K562 (cell line): ENCODE measurements at regions not wholly inside any gene's neighbourhood (a gene's known extent, or its start where the extent isn't known, plus 50 kb on each side); places are given as distances from the start of the nearest gene placed in this dataset.

Experiments used
- BACH1 ChIP-seq: fragments of 200-800 bp; sonication (Bioruptor generic); IDR thresholded peaks from 2 replicates; pipeline ENCODE4 v1.6.1; 2016; ENCODE audit warnings: missing genetic modification characterization, missing compliant biosample characterization
- BRF1 ChIP-seq: IDR thresholded peaks from 3 replicates; pipeline ENCODE4 v1.6.1; 2011; ENCODE audit warnings: borderline replicate concordance, mild to moderate bottlenecking; ENCODE audit not compliant: insufficient read length; ENCODE audit errors: extremely low read depth
- HIVEP1 ChIP-seq: fragments of 250-450 bp; sonication (Bioruptor Pico); IDR thresholded peaks from 2 replicates; pipeline ENCODE4 v1.4.0; 2020; ENCODE audit warnings: mild to moderate bottlenecking
- HMG20A ChIP-seq: fragments of 450-650 bp; formaldehyde crosslinking; conservative IDR thresholded peaks from 2 replicates; pipeline ENCODE4 v1.4.0; 2020; ENCODE audit warnings: mild to moderate bottlenecking, mixed read lengths
- KLF6 ChIP-seq: fragments of 250-450 bp; sonication (Bioruptor Pico); IDR thresholded peaks from 2 replicates; pipeline ENCODE4 v1.4.0; 2020; ENCODE audit warnings: mild to moderate bottlenecking, moderate library complexity, borderline replicate concordance
- MYNN ChIP-seq, 2 experiments: sonication (generic); formaldehyde crosslinking in 1 of 2; IDR thresholded peaks; 2 replicates each; pipeline versions ENCODE4 v1.5.0 to v1.6.1; 2016 to 2020; ENCODE audit warnings: antibody characterized with exemption in 1 of 2, missing genetic modification reagents in 1 of 2
- NFATC3 ChIP-seq: fragments of 450-650 bp; IDR thresholded peaks from 2 replicates; pipeline ENCODE4 v1.6.1; 2017; ENCODE audit warnings: mild to moderate bottlenecking
- POLR3G ChIP-seq: IDR thresholded peaks from 2 replicates; pipeline ENCODE4 v1.6.1; 2011; ENCODE audit not compliant: insufficient read length, insufficient replicate concordance; ENCODE audit errors: extremely low read depth
- RAD21 ChIP-seq, 2 experiments: fragments of 250-450 bp in 1 of 2; fragments of 450-650 bp in 1 of 2; sonication (Bioruptor Pico) in 1 of 2; formaldehyde crosslinking in 1 of 2; IDR thresholded peaks in 1 of 2; conservative IDR thresholded peaks in 1 of 2; 2 replicates each; pipeline versions ENCODE4 v1.4.0 to v1.8.0; 2020 to 2022; ENCODE audit warnings: mild to moderate bottlenecking in 2 of 2, moderate library complexity in 1 of 2
- SLC30A9 ChIP-seq: fragments of 250-450 bp; sonication (Bioruptor Pico); IDR thresholded peaks from 2 replicates; pipeline ENCODE4 v1.8.0; 2022; ENCODE audit warnings: mild to moderate bottlenecking, moderate library complexity
- SMARCE1 ChIP-seq: fragments of 450-650 bp; IDR thresholded peaks from 2 replicates; pipeline ENCODE4 v1.7.1; 2016; ENCODE audit warnings: mild to moderate bottlenecking
- SRF ChIP-seq, 2 experiments: fragments of 250-450, 450-650 bp in 1 of 2; sonication (Bioruptor Pico) in 1 of 2; sonication (generic) in 1 of 2; formaldehyde crosslinking; IDR thresholded peaks; 2 replicates each; pipeline versions ENCODE4 v1.5.0 to v1.5.1; 2020 to 2022; ENCODE audit warnings: mild to moderate bottlenecking in 1 of 2, missing genetic modification reagents in 1 of 2
- ZBTB1 ChIP-seq: sonication (generic); formaldehyde crosslinking; IDR thresholded peaks from 2 replicates; pipeline ENCODE4 v1.8.1; 2023; ENCODE audit warnings: missing genetic modification reagents, low read depth, mild to moderate bottlenecking, borderline replicate concordance
- ZNF140 ChIP-seq: fragments of 250-450 bp; sonication (Bioruptor Pico); IDR thresholded peaks from 2 replicates; pipeline ENCODE4 v1.8.0; 2021; ENCODE audit warnings: moderate library complexity, mild to moderate bottlenecking, inconsistent platforms
- TF ChIP-seq, protein P1 (sequence below): fragments of 250-450 bp; sonication (Bioruptor Pico); IDR thresholded peaks from 2 replicates; pipeline ENCODE4 v1.9.0; 2021; ENCODE audit warnings: mild to moderate bottlenecking, inconsistent platforms
- TF ChIP-seq, protein P2 (sequence below): fragments of 250-450 bp; sonication (Bioruptor Pico); IDR thresholded peaks from 2 replicates; pipeline ENCODE4 v1.4.0; 2020; ENCODE audit warnings: borderline replicate concordance
- TF ChIP-seq, protein P3 (sequence below): fragments of 450-650 bp; IDR thresholded peaks from 2 replicates; pipeline ENCODE4 v1.6.1; 2016; ENCODE audit warnings: low read depth

DNA sequence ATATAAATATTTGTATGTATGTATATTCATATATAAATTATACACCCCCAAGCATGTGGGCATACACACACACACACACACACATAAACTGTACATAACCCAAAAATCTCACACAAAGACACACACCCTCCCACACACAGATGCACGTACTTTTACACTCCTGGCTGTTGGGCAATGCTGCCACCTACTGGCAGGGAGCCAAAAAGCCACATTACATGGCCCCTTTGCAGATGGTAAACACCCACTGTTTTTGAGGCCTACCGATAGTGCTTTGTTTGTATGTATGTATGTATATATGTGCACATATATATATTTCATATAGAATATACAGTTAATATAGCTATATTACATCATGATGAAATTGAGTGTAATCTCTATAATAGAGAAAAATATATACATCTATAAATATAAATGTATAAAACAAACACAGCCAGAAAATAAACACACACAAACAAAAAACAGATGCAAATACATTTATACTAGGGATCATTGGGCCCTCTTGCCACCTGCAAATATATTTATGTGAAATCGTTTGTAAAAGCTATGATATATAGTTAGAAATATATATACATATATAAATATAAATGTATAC is 120.1 kb upstream of the ACBD5 start (continued):
- TF ChIP-seq SLC30A9 (CRISPR knock-in tag) (no peak), HMG20A (CRISPR knock-in tag) (no peak), RAD21 (CRISPR knock-in tag; conservative IDR thresholded peaks at IDR 0.05 in 1 of 2, IDR thresholded peaks at IDR 0.05 in 1 of 2) (peak; percentile 88 to 91), BACH1 (tag) (no peak), HIVEP1 (CRISPR knock-in tag) (no peak), BRF1 (no peak), SRF (CRISPR knock-in tag; IDR thresholded peaks at IDR 0.05) (no peak), MYNN (IDR thresholded peaks at IDR 0.05) (no peak), MYNN (CRISPR knock-in tag; IDR thresholded peaks at IDR 0.05) (no peak), KLF6 (CRISPR knock-in tag) (no peak), ZBTB1 (CRISPR knock-in tag) (no peak), SMARCE1 (no peak), ZNF140 (CRISPR knock-in tag) (no peak), POLR3G (no peak), NFATC3 (no peak)
- TF ChIP-seq, protein P1, sequence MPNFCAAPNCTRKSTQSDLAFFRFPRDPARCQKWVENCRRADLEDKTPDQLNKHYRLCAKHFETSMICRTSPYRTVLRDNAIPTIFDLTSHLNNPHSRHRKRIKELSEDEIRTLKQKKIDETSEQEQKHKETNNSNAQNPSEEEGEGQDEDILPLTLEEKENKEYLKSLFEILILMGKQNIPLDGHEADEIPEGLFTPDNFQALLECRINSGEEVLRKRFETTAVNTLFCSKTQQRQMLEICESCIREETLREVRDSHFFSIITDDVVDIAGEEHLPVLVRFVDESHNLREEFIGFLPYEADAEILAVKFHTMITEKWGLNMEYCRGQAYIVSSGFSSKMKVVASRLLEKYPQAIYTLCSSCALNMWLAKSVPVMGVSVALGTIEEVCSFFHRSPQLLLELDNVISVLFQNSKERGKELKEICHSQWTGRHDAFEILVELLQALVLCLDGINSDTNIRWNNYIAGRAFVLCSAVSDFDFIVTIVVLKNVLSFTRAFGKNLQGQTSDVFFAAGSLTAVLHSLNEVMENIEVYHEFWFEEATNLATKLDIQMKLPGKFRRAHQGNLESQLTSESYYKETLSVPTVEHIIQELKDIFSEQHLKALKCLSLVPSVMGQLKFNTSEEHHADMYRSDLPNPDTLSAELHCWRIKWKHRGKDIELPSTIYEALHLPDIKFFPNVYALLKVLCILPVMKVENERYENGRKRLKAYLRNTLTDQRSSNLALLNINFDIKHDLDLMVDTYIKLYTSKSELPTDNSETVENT (CRISPR knock-in tag): no peak
- TF ChIP-seq, protein P2, sequence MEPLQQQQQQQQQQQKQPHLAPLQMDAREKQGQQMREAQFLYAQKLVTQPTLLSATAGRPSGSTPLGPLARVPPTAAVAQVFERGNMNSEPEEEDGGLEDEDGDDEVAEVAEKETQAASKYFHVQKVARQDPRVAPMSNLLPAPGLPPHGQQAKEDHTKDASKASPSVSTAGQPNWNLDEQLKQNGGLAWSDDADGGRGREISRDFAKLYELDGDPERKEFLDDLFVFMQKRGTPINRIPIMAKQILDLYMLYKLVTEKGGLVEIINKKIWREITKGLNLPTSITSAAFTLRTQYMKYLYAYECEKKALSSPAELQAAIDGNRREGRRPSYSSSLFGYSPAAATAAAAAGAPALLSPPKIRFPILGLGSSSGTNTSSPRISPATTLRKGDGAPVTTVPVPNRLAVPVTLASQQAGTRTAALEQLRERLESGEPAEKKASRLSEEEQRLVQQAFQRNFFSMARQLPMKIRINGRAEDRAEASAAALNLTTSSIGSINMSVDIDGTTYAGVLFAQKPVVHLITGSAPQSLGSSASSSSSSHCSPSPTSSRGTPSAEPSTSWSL (CRISPR knock-in tag): no peak
- TF ChIP-seq, protein P3, sequence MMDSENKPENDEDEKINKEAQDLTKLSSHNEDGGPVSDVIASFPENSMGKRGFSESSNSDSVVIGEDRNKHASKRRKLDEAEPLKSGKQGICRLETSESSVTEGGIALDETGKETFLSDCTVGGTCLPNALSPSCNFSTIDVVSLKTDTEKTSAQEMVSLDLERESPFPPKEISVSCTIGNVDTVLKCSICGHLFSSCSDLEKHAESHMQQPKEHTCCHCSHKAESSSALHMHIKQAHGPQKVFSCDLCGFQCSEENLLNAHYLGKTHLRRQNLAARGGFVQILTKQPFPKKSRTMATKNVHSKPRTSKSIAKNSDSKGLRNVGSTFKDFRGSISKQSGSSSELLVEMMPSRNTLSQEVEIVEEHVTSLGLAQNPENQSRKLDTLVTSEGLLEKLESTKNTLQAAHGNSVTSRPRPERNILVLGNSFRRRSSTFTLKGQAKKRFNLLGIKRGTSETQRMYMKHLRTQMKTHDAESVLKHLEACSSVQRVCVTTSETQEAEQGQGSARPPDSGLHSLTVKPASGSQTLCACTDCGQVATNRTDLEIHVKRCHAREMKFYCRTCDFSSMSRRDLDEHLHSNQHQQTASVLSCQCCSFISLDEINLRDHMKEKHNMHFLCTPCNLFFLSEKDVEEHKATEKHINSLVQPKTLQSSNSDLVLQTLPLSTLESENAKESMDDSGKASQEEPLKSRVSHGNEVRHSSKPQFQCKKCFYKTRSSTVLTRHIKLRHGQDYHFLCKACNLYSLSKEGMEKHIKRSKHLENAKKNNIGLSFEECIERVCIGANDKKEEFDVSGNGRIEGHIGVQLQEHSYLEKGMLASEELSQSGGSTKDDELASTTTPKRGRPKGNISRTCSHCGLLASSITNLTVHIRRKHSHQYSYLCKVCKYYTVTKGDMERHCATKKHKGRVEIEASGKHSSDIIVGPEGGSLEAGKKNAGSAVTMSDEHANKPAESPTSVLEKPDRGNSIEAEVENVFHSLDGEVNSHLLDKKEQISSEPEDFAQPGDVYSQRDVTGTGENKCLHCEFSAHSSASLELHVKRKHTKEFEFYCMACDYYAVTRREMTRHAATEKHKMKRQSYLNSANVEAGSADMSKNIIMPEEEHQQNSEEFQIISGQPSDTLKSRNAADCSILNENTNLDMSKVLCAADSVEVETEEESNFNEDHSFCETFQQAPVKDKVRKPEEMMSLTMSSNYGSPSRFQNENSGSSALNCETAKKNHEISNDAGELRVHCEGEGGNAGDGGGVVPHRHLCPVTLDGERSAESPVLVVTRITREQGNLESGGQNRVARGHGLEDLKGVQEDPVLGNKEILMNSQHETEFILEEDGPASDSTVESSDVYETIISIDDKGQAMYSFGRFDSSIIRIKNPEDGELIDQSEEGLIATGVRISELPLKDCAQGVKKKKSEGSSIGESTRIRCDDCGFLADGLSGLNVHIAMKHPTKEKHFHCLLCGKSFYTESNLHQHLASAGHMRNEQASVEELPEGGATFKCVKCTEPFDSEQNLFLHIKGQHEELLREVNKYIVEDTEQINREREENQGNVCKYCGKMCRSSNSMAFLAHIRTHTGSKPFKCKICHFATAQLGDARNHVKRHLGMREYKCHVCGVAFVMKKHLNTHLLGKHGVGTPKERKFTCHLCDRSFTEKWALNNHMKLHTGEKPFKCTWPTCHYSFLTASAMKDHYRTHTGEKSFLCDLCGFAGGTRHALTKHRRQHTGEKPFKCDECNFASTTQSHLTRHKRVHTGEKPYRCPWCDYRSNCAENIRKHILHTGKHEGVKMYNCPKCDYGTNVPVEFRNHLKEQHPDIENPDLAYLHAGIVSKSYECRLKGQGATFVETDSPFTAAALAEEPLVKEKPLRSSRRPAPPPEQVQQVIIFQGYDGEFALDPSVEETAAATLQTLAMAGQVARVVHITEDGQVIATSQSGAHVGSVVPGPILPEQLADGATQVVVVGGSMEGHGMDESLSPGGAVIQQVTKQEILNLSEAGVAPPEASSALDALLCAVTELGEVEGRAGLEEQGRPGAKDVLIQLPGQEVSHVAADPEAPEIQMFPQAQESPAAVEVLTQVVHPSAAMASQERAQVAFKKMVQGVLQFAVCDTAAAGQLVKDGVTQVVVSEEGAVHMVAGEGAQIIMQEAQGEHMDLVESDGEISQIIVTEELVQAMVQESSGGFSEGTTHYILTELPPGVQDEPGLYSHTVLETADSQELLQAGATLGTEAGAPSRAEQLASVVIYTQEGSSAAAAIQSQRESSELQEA: no peak
